K562 (cell line): ENCODE measurements at regions not wholly inside any gene's neighbourhood (a gene's known extent, or its start where the extent isn't known, plus 50 kb on each side); places are given as distances from the start of the nearest gene placed in this dataset.

Experiments used
- ATF4 ChIP-seq: fragments of 450-650 bp; formaldehyde crosslinking; IDR thresholded peaks from 2 replicates; pipeline ENCODE4 v1.4.0; 2022; ENCODE audit warnings: mild to moderate bottlenecking, moderate library complexity
- CREB1 ChIP-seq, 2 experiments: sonication (generic) in 1 of 2; formaldehyde crosslinking in 1 of 2; IDR thresholded peaks; 2 replicates each; pipeline versions ENCODE4 v1.6.1 to v1.8.0; 2012 to 2022; ENCODE audit warnings: inconsistent platforms in 1 of 2, mild to moderate bottlenecking in 1 of 2, missing genetic modification reagents in 1 of 2, moderate library complexity in 1 of 2
- E2F8 ChIP-seq: fragments of 450-650 bp; IDR thresholded peaks from 2 replicates; pipeline ENCODE4 v1.7.1; 2018; ENCODE audit warnings: mild to moderate bottlenecking, low read depth; ENCODE audit not compliant: partially characterized antibody
- EWSR1 ChIP-seq: fragments of 450-650 bp; IDR thresholded peaks from 2 replicates; pipeline ENCODE4 v1.6.1; 2018; ENCODE audit warnings: borderline replicate concordance, mild to moderate bottlenecking, low read depth, moderate library complexity; ENCODE audit not compliant: partially characterized antibody
- KDM5B ChIP-seq: fragments of 200-600 bp; sonication (generic); IDR thresholded peaks from 2 replicates; pipeline ENCODE4 v1.6.1; 2012; ENCODE audit warnings: low read depth, mild to moderate bottlenecking, moderate library complexity, low read length, control low read depth, inconsistent platforms; ENCODE audit not compliant: insufficient replicate concordance
- MCM7 ChIP-seq, 2 experiments: fragments of 450-650 bp; IDR thresholded peaks; 2 replicates each; pipeline ENCODE4 v1.6.1; 2016 to 2018
- PCBP1 ChIP-seq: fragments of 200-400 bp; formaldehyde crosslinking; IDR thresholded peaks from 2 replicates; pipeline ENCODE4 v1.6.1; 2018; ENCODE audit warnings: mild to moderate bottlenecking, low read depth, low read length; ENCODE audit not compliant: poor library complexity, severe bottlenecking
- PYGO2 ChIP-seq: fragments of 450-650 bp; IDR thresholded peaks from 2 replicates; pipeline ENCODE4 v1.6.1; 2016; ENCODE audit warnings: mild to moderate bottlenecking, missing genetic modification characterization, moderate library complexity, missing compliant biosample characterization
- TGIF2 ChIP-seq: sonication (generic); formaldehyde crosslinking; IDR thresholded peaks from 2 replicates; pipeline ENCODE4 v1.8.1; 2022; ENCODE audit warnings: mild to moderate bottlenecking, missing genetic modification reagents, moderate library complexity
- ZNF449 ChIP-seq: fragments of 250-450 bp; sonication (Bioruptor Pico); IDR thresholded peaks from 2 replicates; pipeline ENCODE4 v1.8.0; 2022; ENCODE audit warnings: moderate library complexity, mild to moderate bottlenecking, inconsistent platforms

- TF ChIP-seq E2F8 = no peak
- TF ChIP-seq EWSR1 = no peak
- no peak for TF ChIP-seq MCM7 (IDR thresholded peaks at IDR 0.05)
- no peak for TF ChIP-seq ATF4 (CRISPR knock-in tag)
- no peak for TF ChIP-seq ZNF449 (CRISPR knock-in tag)
- TF ChIP-seq CREB1 (IDR thresholded peaks at IDR 0.05) = no peak
- TF ChIP-seq CREB1 (CRISPR knock-in tag; IDR thresholded peaks at IDR 0.05) = no peak
- TF ChIP-seq TGIF2 (CRISPR knock-in tag) = no peak
- TF ChIP-seq KDM5B = no peak
- no peak for TF ChIP-seq PYGO2 (tag)
- TF ChIP-seq PCBP1 = no peak
Measured at GRCh38 chr1:19010503-19010902, 54.0 kb upstream of the IFFO2 start (continued).
